D721Med (cell line): ENCODE measurements at regions not wholly inside any gene's neighbourhood (a gene's known extent, or its start where the extent isn't known, plus 50 kb on each side); places are given as distances from the start of the nearest gene placed in this dataset.

Experiments used
- DNase-seq: peaks from one replicate; pipeline ENCODE4 v3.0.0; 2011; ENCODE audit warnings: low spot score; ENCODE audit not compliant: insufficient read length
- FAIRE-seq: peaks from 2 replicates; lab custom pipeline; 2011; peaks lifted over from hg19 to GRCh38; lab: Jason Lieb, UNC
- CTCF ChIP-seq: IDR thresholded peaks from 2 replicates; pipeline ENCODE4 v1.5.1; 2012; ENCODE audit warnings: mild to moderate bottlenecking, control low read depth; ENCODE audit not compliant: insufficient read depth; ENCODE audit errors: missing control alignments

GRCh38 chr2:126431136-126431535 lies 224.8 kb upstream of the GYPC start:
- no peak for TF ChIP-seq CTCF
- DNase-seq (no peak), FAIRE-seq (no peak)

GRCh38 chr2:126436411-126436810 lies 219.5 kb upstream of the GYPC start:
- no peak for DNase-seq
- no peak for FAIRE-seq
- TF ChIP-seq CTCF = no peak

- no peak for TF ChIP-seq CTCF
- no peak for DNase-seq
- FAIRE-seq = no peak
These were observed 218.9 kb upstream of the GYPC start for GRCh38 chr2:126437016-126437415.

- TF ChIP-seq CTCF = no peak
- FAIRE-seq (no peak), DNase-seq (no peak)
These were observed 211.4 kb upstream of the GYPC start for GRCh38 chr2:126444512-126444911.

GRCh38 chr2:126446106-126446695 lies 209.8 kb upstream of the GYPC start:
- no peak for FAIRE-seq

GRCh38 chr2:126448611-126449010 lies 207.3 kb upstream of the GYPC start:
- no peak for FAIRE-seq

More at GRCh38 chr2:126446106-126446695, 209.8 kb upstream of the GYPC start:
- DNase-seq = no peak
- TF ChIP-seq CTCF = no peak

More at GRCh38 chr2:126448611-126449010, 207.3 kb upstream of the GYPC start:
- TF ChIP-seq CTCF = no peak
- DNase-seq = no peak
